ENCODE measurements at regions not wholly inside any gene's neighbourhood (a gene's known extent, or its start where the extent isn't known, plus 50 kb on each side); places are given as distances from the start of the nearest gene placed in this dataset.

DNA sequence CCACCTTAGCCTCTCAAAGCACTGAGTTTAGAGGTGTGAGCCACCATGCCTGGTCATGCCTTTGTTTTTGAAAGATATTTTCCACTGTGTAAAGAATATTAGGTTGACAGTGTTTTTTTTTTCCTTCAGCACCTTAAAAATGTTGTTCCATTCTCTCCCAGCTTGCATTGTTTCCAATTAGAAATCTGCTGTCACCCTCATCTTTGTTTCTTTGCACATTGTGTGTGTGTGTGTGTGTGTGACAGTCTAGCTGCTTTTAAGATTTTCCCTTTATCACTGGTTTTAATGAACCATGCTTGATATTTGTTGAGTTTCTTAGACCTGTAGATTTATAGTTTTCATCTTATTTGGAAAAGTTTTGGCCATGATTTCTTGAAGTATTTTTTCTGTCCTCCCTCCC is 79.0 kb upstream of the NKX1-1 start:
- Mint-ChIP-seq H3K36me3 (ENCODE audit: low read depth) (no peaks in the 10 kb centered on the region), H3K4me3 (no peak overlapping the region), H3K27me3 (peaks cover 12% of the 10 kb centered on the region), H3K4me1 (ENCODE audit: low read depth) (no peaks in the 10 kb centered on the region), H3K9me3 (peaks cover 16% of the 10 kb centered on the region), H3K27ac (no peak overlapping the region)
- Histone ChIP-seq H3K36me3 (ENCODE audit: insufficient read depth, low read length) (no peaks in the 10 kb centered on the region), H3K4me1 (ENCODE audit: insufficient read depth, low read length) (no peaks in the 10 kb centered on the region), H3K9me3 (ENCODE audit: control insufficient read depth in 1 of 2, insufficient read depth in 1 of 2, low read length in 2 of 2) (peaks cover 38 to 52% of the 10 kb centered on the region in 2 experiments), H3K27ac (ENCODE audit: low read depth in 1 of 2, low read length in 2 of 2) (no peak overlapping the region), H3K4me3 (ENCODE audit: low read length) (no peak overlapping the region), H3K27me3 (ENCODE audit: control insufficient read depth in 1 of 2, insufficient read depth in 2 of 2, low read length in 2 of 2) (peaks cover 0 to 2% of the 10 kb centered on the region in 2 experiments)
- POLR2A ChIA-PET = no interaction called here
- CTCF ChIA-PET = no interaction called here
- no peak for ATAC-seq (ENCODE audit: poor library complexity)
- intact Hi-C loops (cut with DNase I, micrococcal nuclease) = no loop called here
- DNase-seq = no peak
- TF ChIP-seq, protein P1, sequence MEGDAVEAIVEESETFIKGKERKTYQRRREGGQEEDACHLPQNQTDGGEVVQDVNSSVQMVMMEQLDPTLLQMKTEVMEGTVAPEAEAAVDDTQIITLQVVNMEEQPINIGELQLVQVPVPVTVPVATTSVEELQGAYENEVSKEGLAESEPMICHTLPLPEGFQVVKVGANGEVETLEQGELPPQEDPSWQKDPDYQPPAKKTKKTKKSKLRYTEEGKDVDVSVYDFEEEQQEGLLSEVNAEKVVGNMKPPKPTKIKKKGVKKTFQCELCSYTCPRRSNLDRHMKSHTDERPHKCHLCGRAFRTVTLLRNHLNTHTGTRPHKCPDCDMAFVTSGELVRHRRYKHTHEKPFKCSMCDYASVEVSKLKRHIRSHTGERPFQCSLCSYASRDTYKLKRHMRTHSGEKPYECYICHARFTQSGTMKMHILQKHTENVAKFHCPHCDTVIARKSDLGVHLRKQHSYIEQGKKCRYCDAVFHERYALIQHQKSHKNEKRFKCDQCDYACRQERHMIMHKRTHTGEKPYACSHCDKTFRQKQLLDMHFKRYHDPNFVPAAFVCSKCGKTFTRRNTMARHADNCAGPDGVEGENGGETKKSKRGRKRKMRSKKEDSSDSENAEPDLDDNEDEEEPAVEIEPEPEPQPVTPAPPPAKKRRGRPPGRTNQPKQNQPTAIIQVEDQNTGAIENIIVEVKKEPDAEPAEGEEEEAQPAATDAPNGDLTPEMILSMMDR (IDR thresholded peaks at IDR 0.05) = no peak

DNA sequence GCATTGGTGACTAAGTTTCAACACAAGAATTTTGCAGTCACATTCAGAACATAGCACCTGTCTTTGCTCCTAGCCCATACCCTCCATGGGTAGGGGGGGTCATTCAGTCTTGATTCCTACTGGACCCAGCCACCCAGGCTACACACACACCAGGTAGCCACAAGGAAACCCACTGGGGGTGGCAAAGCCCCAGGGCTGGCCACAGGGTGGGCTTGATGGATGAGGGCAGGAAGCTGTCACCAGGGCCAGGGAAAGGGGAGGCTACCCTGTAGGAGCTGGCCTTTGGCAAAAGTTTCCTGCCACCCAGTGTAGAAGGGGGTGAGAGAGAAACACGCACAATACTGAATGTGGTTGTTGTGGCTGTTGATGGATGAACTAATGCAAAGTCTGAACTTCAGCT is 74.5 kb upstream of the NKX1-1 start:
- Histone ChIP-seq H3K4me3 (ENCODE audit: low read length) (no peak overlapping the region), H3K4me1 (ENCODE audit: insufficient read depth, low read length) (no peaks in the 10 kb centered on the region), H3K27me3 (ENCODE audit: control insufficient read depth in 1 of 2, insufficient read depth in 2 of 2, low read length in 2 of 2) (no peaks in the 10 kb centered on the region), H3K36me3 (ENCODE audit: insufficient read depth, low read length) (no peaks in the 10 kb centered on the region), H3K27ac (ENCODE audit: low read depth in 1 of 2, low read length in 2 of 2) (no peak overlapping the region), H3K9me3 (ENCODE audit: control insufficient read depth in 1 of 2, insufficient read depth in 1 of 2, low read length in 2 of 2) (peaks cover 31 to 45% of the 10 kb centered on the region in 2 experiments)
- H3K36me3 Mint-ChIP-seq (ENCODE audit: low read depth) = no peaks in the 10 kb centered on the region
- peaks cover 7% of the 10 kb centered on the region for H3K27me3 Mint-ChIP-seq
- peaks cover 10% of the 10 kb centered on the region for H3K9me3 Mint-ChIP-seq
- intact Hi-C loops (cut with DNase I, micrococcal nuclease) = no loop called here
- POLR2A ChIA-PET = no interaction called here
- no peak overlapping the region for H3K4me3 Mint-ChIP-seq
- H3K4me1 Mint-ChIP-seq (ENCODE audit: low read depth) = no peaks in the 10 kb centered on the region
- no peak for DNase-seq
- no peak overlapping the region for H3K27ac Mint-ChIP-seq
- ATAC-seq (ENCODE audit: poor library complexity) = no peak
- TF ChIP-seq, protein P1 (IDR thresholded peaks at IDR 0.05) = no peak
- CTCF ChIA-PET = no interaction called here

DNA sequence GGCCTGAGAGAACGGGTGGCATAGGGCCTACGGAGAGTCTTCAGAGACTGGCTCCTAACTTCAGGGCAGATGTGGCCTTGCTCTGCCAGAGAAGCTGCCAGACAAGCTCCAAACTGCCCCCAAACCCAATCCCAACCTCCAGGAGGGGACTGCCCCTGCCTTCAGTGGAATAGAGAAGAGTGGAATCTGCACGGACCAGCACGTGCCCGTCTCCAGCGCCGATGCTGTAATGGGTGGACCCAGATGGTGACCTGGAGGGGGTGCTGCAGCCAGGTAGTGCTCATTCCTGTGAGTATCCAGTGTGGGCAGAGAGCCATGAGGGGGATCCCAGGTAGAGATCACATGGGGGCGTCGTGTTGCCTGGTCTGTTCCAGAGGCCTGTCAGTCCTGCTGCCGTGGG is 73.2 kb upstream of the NKX1-1 start:
- Mint-ChIP-seq H3K27me3 (peaks cover 15% of the 10 kb centered on the region), H3K4me3 (no peak overlapping the region), H3K36me3 (ENCODE audit: low read depth) (no peaks in the 10 kb centered on the region), H3K4me1 (ENCODE audit: low read depth) (no peaks in the 10 kb centered on the region), H3K9me3 (peaks cover 3% of the 10 kb centered on the region), H3K27ac (no peak overlapping the region)
- no peak overlapping the region for H3K4me3 ChIP-seq (ENCODE audit: low read length)
- CTCF ChIA-PET = no interaction called here
- TF ChIP-seq, protein P1 (IDR thresholded peaks at IDR 0.05) = no peak
- H3K9me3 ChIP-seq (ENCODE audit: control insufficient read depth in 1 of 2, insufficient read depth in 1 of 2, low read length in 2 of 2) = peaks cover 18 to 41% of the 10 kb centered on the region in 2 experiments
- ATAC-seq (ENCODE audit: poor library complexity) (no peak), DNase-seq (peak in 1 of 14 experiments; percentile 25)
- peaks cover 0 to 3% of the 10 kb centered on the region in 2 experiments for H3K27me3 ChIP-seq (ENCODE audit: control insufficient read depth in 1 of 2, insufficient read depth in 2 of 2, low read length in 2 of 2)
- intact Hi-C loops (cut with DNase I, micrococcal nuclease) = no loop called here
- no peak overlapping the region for H3K27ac ChIP-seq (ENCODE audit: low read depth in 1 of 2, low read length in 2 of 2)
- POLR2A ChIA-PET = no interaction called here
- H3K36me3 ChIP-seq (ENCODE audit: insufficient read depth, low read length) = no peaks in the 10 kb centered on the region
- H3K4me1 ChIP-seq (ENCODE audit: insufficient read depth, low read length) = no peaks in the 10 kb centered on the region

All from CD4-positive, alpha-beta T cell (primary cell).